Central memory CD4-positive, alpha-beta T cell (primary cell): ENCODE measurements at regions not wholly inside any gene's neighbourhood (a gene's known extent, or its start where the extent isn't known, plus 50 kb on each side); places are given as distances from the start of the nearest gene placed in this dataset.
A peak's percentile ranks its signal among the peaks of the same experiment; 100 is the strongest.

ENCODE experiments used
- DNase-seq: peaks from one replicate; pipeline ENCODE4 v3.0.0; 2022

- no peak for DNase-seq
Observed at GRCh38 chr15:94002041-94002440, 229.3 kb upstream of the MCTP2 start.

GRCh38 chr15:94001255-94001801 is 230.0 kb upstream of the MCTP2 start:
- DNase-seq, result no peak

- no peak for DNase-seq
Observed at GRCh38 chr15:94000606-94001005, 230.8 kb upstream of the MCTP2 start.

- no peak for DNase-seq
Observed at GRCh38 chr15:93997071-93997658, 234.2 kb upstream of the MCTP2 start.

GRCh38 chr15:93989440-93989998 is 241.8 kb upstream of the MCTP2 start:
- no peak for DNase-seq

GRCh38 chr15:93987068-93987467 is 244.3 kb upstream of the MCTP2 start:
- peak; percentile 55 for DNase-seq

GRCh38 chr15:93986400-93986984 is 244.9 kb upstream of the MCTP2 start:
- no peak for DNase-seq

- no peak for DNase-seq
Observed at GRCh38 chr15:93985925-93986324, 245.4 kb upstream of the MCTP2 start.

GRCh38 chr15:93985176-93985575 is 246.2 kb upstream of the MCTP2 start:
- no peak for DNase-seq

GRCh38 chr15:93983526-93983925 is 247.8 kb upstream of the MCTP2 start:
- no peak for DNase-seq

GRCh38 chr15:93982226-93982727 is 249.1 kb upstream of the MCTP2 start:
- DNase-seq, result no peak

GRCh38 chr15:93981706-93982105 is 249.7 kb upstream of the MCTP2 start:
- no peak for DNase-seq

GRCh38 chr15:93980261-93980911 is 251.0 kb upstream of the MCTP2 start:
- no peak for DNase-seq

- no peak for DNase-seq
Observed at GRCh38 chr15:93974804-93975481, 256.4 kb upstream of the MCTP2 start.

- no peak for DNase-seq
Observed at GRCh38 chr15:93973287-93973686, 258.1 kb upstream of the MCTP2 start.

GRCh38 chr15:93968773-93969172 is 262.6 kb upstream of the MCTP2 start:
- DNase-seq, result no peak

GRCh38 chr15:93965304-93965908 is 266.0 kb upstream of the MCTP2 start:
- DNase-seq, result no peak

- DNase-seq, result no peak
Observed at GRCh38 chr15:93954985-93955571, 276.3 kb upstream of the MCTP2 start.

GRCh38 chr15:93948726-93949125 is 282.6 kb upstream of the MCTP2 start:
- no peak for DNase-seq

GRCh38 chr15:93943586-93943985 is 287.8 kb upstream of the MCTP2 start:
- DNase-seq, result no peak

GRCh38 chr15:93942269-93942694 is 289.1 kb upstream of the MCTP2 start:
- no peak for DNase-seq

- DNase-seq, result no peak
Observed at GRCh38 chr15:93941697-93942096, 289.7 kb upstream of the MCTP2 start.
